HepG2 (cell line): ENCODE measurements at regions not wholly inside any gene's neighbourhood (a gene's known extent, or its start where the extent isn't known, plus 50 kb on each side); places are given as distances from the start of the nearest gene placed in this dataset.

ENCODE experiments used
- ATAC-seq: fragments of 200-7000 bp; cut with Tn5 transposase; 3 replicates; pipeline ENCODE4 v1.9.1; 2020; ENCODE audit warnings: mild to moderate bottlenecking, moderate library complexity
- BruUV-seq: library from RNA; stranded (reverse); fragments of 400-500 nt; replicated peaks from 2 replicates; lab custom pipeline; 2021; lab: Mats Ljungman, UMichigan
- CTCF ChIA-PET: fragments of 300-600 bp; formaldehyde crosslinking; extraction: SDS; loops from one replicate; lab custom pipeline; 2021; ENCODE audit warnings: low total read pairs, inconsistent platforms, low intra/inter-chr PET ratio; lab: Yijun Ruan, JAX
- POLR2A ChIA-PET: fragments of 350-600 bp; sonication (Branson Sonifier 250); formaldehyde crosslinking; loops from one replicate; lab custom pipeline; 2020; ENCODE audit warnings: antibody characterized with exemption, inconsistent platforms; lab: Yijun Ruan, JAX
- DNase-seq: peaks from one replicate; pipeline ENCODE4 v3.0.0-alpha.2; 2015; ENCODE audit warnings: low spot score
- FAIRE-seq: peaks from 3 replicates; lab custom pipeline; 2011; peaks lifted over from hg19 to GRCh38; lab: Jason Lieb, UNC
- H2AFZ ChIP-seq: one replicate; pipeline ENCODE4 v1.6.1; 2011; ENCODE audit warnings: low read length, inconsistent platforms
- H3K27ac ChIP-seq: fragments of 300-600 bp; 3 replicates; pipeline ENCODE4 v1.8.0; 2011; ENCODE audit warnings: mixed run types, mild to moderate bottlenecking, mixed read lengths, low read length, inconsistent platforms; ENCODE audit not compliant: insufficient read depth; ENCODE audit errors: extremely low read length
- H3K27me3 ChIP-seq, 2 experiments: fragments of 200-600 bp in 1 of 2; 2 replicates in 1 of 2; 3 replicates in 1 of 2; pipeline versions ENCODE4 v1.6.0 to v1.8.0; 2011; ENCODE audit warnings: low read length in 2 of 2, mild to moderate bottlenecking in 2 of 2, moderate library complexity in 2 of 2, inconsistent platforms in 1 of 2; ENCODE audit not compliant: insufficient read depth in 2 of 2, control insufficient read depth in 1 of 2
- H3K36me3 ChIP-seq, 2 experiments: fragments of 200-600 bp in 1 of 2; replicated peaks in 1 of 2; 2 replicates in 1 of 2; 3 replicates in 1 of 2; pipeline versions ENCODE4 v1.5.1 to v1.8.0; 2011; ENCODE audit warnings: low read length in 2 of 2, inconsistent platforms in 1 of 2; ENCODE audit not compliant: insufficient read depth in 2 of 2, control insufficient read depth in 1 of 2
- H3K4me1 ChIP-seq: 2 replicates; pipeline ENCODE4 v1.5.1; 2012; ENCODE audit warnings: low read length, inconsistent platforms; ENCODE audit not compliant: insufficient read depth
- H3K4me2 ChIP-seq: 2 replicates; pipeline ENCODE4 v1.6.0; 2011; ENCODE audit warnings: low read depth, low read length, inconsistent platforms
- H3K4me3 ChIP-seq, 3 experiments: fragments of 200-600 bp in 1 of 3; sonication (generic), shearing (Covaris generic) in 1 of 3; replicated peaks in 1 of 3; 2 replicates each; pipeline ENCODE4 v1.5.1; 2011 to 2016; ENCODE audit warnings: low read length in 3 of 3, inconsistent platforms in 2 of 3, low read depth in 2 of 3, mild to moderate bottlenecking in 2 of 3, control low read depth in 1 of 3, mixed read lengths in 1 of 3; ENCODE audit not compliant: insufficient read depth in 1 of 3
- H3K79me2 ChIP-seq: one replicate; pipeline ENCODE4 v1.6.1; 2011; ENCODE audit warnings: low read length, inconsistent platforms; ENCODE audit not compliant: insufficient read depth
- H3K9ac ChIP-seq: 2 replicates; pipeline ENCODE4 v1.6.0; 2011; ENCODE audit warnings: mild to moderate bottlenecking, low read depth, low read length, inconsistent platforms; ENCODE audit not compliant: insufficient read depth
- H3K9me3 ChIP-seq: 2 replicates; pipeline ENCODE4 v1.5.1; 2012; ENCODE audit warnings: mild to moderate bottlenecking, low read length
- H4K20me1 ChIP-seq: 2 replicates; pipeline ENCODE4 v1.6.0; 2011; ENCODE audit warnings: inconsistent platforms, mild to moderate bottlenecking, low read length, moderate library complexity; ENCODE audit not compliant: insufficient read depth
- ARID4A ChIP-seq: sonication (generic); formaldehyde crosslinking; IDR thresholded peaks from 2 replicates; pipeline ENCODE4 v1.5.0; 2020; ENCODE audit warnings: mild to moderate bottlenecking, missing genetic modification reagents, borderline replicate concordance
- FIP1L1 ChIP-seq: fragments of 200-400 bp; formaldehyde crosslinking; IDR thresholded peaks from 2 replicates; pipeline ENCODE4 v1.6.1; 2018; ENCODE audit warnings: low read depth, mild to moderate bottlenecking, low read length, moderate library complexity, borderline replicate concordance; ENCODE audit not compliant: insufficient read depth
- HDAC2 ChIP-seq: sonication (generic); formaldehyde crosslinking; IDR thresholded peaks from 2 replicates; pipeline ENCODE4 v1.4.0; 2020; ENCODE audit warnings: missing genetic modification reagents
- HMG20A ChIP-seq: IDR thresholded peaks from 2 replicates; pipeline ENCODE4 v1.6.1; 2016; ENCODE audit warnings: borderline replicate concordance
- NFYC ChIP-seq: IDR thresholded peaks from 2 replicates; pipeline ENCODE4 v1.6.1; 2016; ENCODE audit warnings: missing genetic modification reagents, missing compliant biosample characterization
- POLR2A ChIP-seq, 2 experiments: IDR thresholded peaks; 2 replicates each; pipeline ENCODE4 v1.6.1; 2011; ENCODE audit warnings: low read depth in 2 of 2, low read length in 2 of 2, mild to moderate bottlenecking in 1 of 2, moderate library complexity in 1 of 2; ENCODE audit not compliant: insufficient read depth in 1 of 2
- RFXANK ChIP-seq: IDR thresholded peaks from 2 replicates; pipeline ENCODE4 v1.6.1; 2016
- SALL1 ChIP-seq: sonication (generic); formaldehyde crosslinking; IDR thresholded peaks from 2 replicates; pipeline ENCODE4 v1.8.0; 2022; ENCODE audit warnings: mild to moderate bottlenecking, missing genetic modification reagents
- ZBTB21 ChIP-seq: sonication (generic); formaldehyde crosslinking; IDR thresholded peaks from 2 replicates; pipeline ENCODE4 v1.4.0; 2020; ENCODE audit warnings: missing genetic modification reagents
- ZNF563 ChIP-seq: sonication (generic); formaldehyde crosslinking; IDR thresholded peaks from 2 replicates; pipeline ENCODE4 v1.8.0; 2022; ENCODE audit warnings: mild to moderate bottlenecking, moderate library complexity, missing genetic modification reagents
- ZNF574 ChIP-seq: sonication (generic); formaldehyde crosslinking; IDR thresholded peaks from 2 replicates; pipeline ENCODE4 v1.4.0; 2020; ENCODE audit warnings: missing genetic modification reagents
- ZNF713 ChIP-seq: sonication (generic); formaldehyde crosslinking; IDR thresholded peaks from 2 replicates; pipeline ENCODE4 v1.4.0; 2020; ENCODE audit warnings: mild to moderate bottlenecking, missing genetic modification reagents
- ZNF816 ChIP-seq: sonication (generic); formaldehyde crosslinking; IDR thresholded peaks from 2 replicates; pipeline ENCODE4 v1.8.0; 2022; ENCODE audit warnings: missing genetic modification reagents, mild to moderate bottlenecking, borderline replicate concordance
- WGBS: methylation state at CpG from one replicate; pipeline ENCODE4 v1.1.6; 2017; ENCODE audit warnings: low lambda C conversion rate; 5-methylcytosine and 5-hydroxymethylcytosine counted together
- in situ Hi-C: cut with HindIII; loops from 2 replicates; pipeline ENCODE4 v1.10.0; 2017; ENCODE audit warnings: low pct_unique_long_range_greater_than_20kb; ENCODE audit not compliant: extremely low pct_ligation_motif_present
- intact Hi-C: fragments of 100-400 bp; cut with micrococcal nuclease; formaldehyde crosslinking; loops from one replicate; pipeline ENCODE4 v1.10.0; 2022; ENCODE audit not compliant: unreplicated experiment

- Histone ChIP-seq H3K4me3 (no peak overlapping the region), H3K27ac (no peak overlapping the region), H3K36me3 (no peaks in the 10 kb centered on the region), H2AFZ (no peak overlapping the region), H4K20me1 (no peaks in the 10 kb centered on the region), H3K27me3 (no peaks in the 10 kb centered on the region), H3K79me2 (no peaks in the 10 kb centered on the region), H3K9me3 (no peaks in the 10 kb centered on the region), H3K4me2 (no peak overlapping the region), H3K4me1 (no peaks in the 10 kb centered on the region), H3K9ac (no peak overlapping the region)
- DNase-seq (no peak), ATAC-seq (no peak), FAIRE-seq (no peak)
- POLR2A ChIA-PET: no interaction called here
- TF ChIP-seq RFXANK (CRISPR knock-in tag) (no peak), ZNF563 (CRISPR knock-in tag) (no peak), HMG20A (no peak)
- intact Hi-C loops (no loop called here), in situ Hi-C loops (no loop called here)
- 2% methylated on average over 3 of the region's 3 CpGs for WGBS
- CTCF ChIA-PET: no interaction called here
- BruUV-seq: no TSS peak
Observed at GRCh38 chr12:28618772-28619171, 428.5 kb downstream of the CCDC91 start.

- 0% methylated on average over 3 of the region's 3 CpGs for WGBS
- BruUV-seq: no TSS peak
- no peak overlapping the region for H3K9ac ChIP-seq
- ChIA-PET CTCF (no interaction called here), POLR2A (no interaction called here)
- no peak for FAIRE-seq
- H3K9me3 ChIP-seq: no peaks in the 10 kb centered on the region
- in situ Hi-C loops (no loop called here), intact Hi-C loops (no loop called here)
- H2AFZ ChIP-seq: no peak overlapping the region
- H3K36me3 ChIP-seq: no peaks in the 10 kb centered on the region
- H3K27me3 ChIP-seq: no peaks in the 10 kb centered on the region
- DNase-seq: no peak
- H3K79me2 ChIP-seq: no peaks in the 10 kb centered on the region
- no peak for ATAC-seq
- H3K4me3 ChIP-seq: no peak overlapping the region
- no peaks in the 10 kb centered on the region for H3K4me1 ChIP-seq
- no peak overlapping the region for H3K27ac ChIP-seq
- H4K20me1 ChIP-seq: no peaks in the 10 kb centered on the region
- H3K4me2 ChIP-seq: no peak overlapping the region
- TF ChIP-seq ARID4A (CRISPR knock-in tag) (no peak), ZNF713 (no peak), FIP1L1 (no peak), ZBTB21 (CRISPR knock-in tag) (no peak), SALL1 (no peak), HDAC2 (CRISPR knock-in tag) (no peak), POLR2A (IDR thresholded peaks at IDR 0.05; ENCODE audit: insufficient read depth in 1 of 2, low read depth in 2 of 2, low read length in 2 of 2) (no peak), ZNF816 (no peak), ZNF574 (CRISPR knock-in tag) (no peak), NFYC (no peak)
Observed at GRCh38 chr12:28620281-28620680, 430.0 kb downstream of the CCDC91 start.
